GM21381 (cell line): ENCODE measurements at regions not wholly inside any gene's neighbourhood (a gene's known extent, or its start where the extent isn't known, plus 50 kb on each side); places are given as distances from the start of the nearest gene placed in this dataset.

Experiments used
- ATAC-seq: cut with Tn5 transposase; IDR thresholded peaks from one replicate; pipeline ENCODE4 v1.9.1; 2021; ENCODE audit warnings: mild to moderate bottlenecking, moderate library complexity; ENCODE audit not compliant: unreplicated experiment

DNA sequence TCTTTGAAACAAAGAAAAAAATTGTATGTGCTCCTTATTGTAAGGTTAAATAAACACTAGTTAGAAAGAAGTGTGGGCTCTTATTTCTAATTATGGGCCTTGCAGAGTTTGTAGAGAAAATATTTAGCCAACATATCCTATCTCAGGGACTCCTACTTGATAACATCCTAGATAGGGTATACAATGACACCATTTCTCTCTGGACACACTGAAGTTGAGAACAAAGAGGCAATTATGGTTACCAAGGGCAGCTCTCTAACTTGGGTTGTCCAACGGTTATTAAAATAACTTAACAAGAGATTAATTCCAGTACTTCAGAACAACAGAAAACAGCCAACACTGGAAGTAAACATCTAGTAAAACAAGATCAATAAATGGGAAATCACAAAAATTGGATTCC, 69.0 kb upstream of the ZC3H11B start:
- no peak for ATAC-seq

DNA sequence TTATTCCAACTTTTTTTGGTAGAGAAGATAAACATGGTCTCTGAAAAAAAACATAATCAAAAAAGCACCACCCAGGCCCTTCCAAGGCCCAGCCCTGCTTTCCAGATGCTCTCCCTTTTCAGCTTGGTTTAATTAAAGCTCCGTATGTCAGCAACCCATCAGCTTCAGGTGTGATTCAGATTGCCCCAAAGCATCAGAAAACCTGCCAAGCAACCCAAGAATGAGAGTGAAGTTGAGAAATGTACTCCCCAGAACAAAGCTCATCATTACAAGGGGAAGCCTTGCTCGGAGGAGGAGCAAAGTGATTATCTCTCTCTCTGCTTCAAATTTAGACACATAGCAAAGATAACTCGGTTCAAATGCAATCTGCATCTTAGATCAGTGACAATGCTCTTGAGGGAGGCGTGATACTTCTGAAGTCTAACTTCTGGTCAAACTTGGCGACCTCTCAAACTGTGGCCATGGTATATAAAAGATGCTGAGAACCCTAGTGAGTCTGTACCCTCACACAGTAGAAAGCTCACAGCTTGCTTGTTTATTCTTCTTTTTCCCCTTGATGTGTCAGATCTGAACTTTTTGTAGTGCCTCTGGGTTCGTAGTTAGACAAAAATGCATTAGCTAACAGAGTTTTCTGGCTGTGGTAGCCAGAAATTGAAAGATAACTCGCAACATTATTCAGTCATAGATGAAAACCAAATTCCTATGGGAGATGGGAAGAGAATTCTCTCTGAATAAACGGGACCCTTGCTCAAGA, 63.3 kb upstream of the ZC3H11B start:
- ATAC-seq, result no peak

DNA sequence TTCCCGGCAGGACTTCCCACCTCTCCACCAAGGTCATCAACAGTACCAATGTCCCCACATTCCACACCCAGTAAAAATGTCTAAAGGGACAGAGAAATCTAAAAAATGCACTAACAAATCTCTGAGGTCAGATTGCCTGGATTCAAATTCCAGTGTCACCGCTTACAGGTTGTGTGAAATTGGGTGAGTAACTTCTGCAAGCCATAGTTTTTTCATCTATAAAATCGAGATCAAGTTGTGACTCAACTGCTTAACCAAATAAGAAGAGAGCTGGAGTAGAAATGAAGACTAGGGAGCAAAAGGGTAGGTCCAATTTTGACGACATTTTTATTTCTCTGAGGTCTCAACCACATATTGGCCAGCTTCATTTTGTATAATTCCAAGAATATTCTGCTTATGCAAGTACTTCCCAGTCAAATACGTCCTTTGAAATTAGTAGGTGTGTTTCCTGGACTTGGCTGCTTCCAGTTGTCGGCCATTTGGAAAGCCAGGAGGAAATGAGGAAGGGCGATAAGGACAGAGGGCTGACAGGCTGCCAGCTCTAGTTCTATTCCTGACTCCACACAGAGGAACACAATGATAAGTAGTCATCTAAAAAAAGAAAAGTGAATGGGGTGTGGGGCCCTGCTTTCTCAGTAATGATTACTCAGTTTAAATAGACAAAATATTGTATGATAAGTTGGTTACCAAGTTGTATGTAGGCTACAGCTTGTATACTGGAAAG, 57.7 kb upstream of the ZC3H11B start:
- no peak for ATAC-seq

DNA sequence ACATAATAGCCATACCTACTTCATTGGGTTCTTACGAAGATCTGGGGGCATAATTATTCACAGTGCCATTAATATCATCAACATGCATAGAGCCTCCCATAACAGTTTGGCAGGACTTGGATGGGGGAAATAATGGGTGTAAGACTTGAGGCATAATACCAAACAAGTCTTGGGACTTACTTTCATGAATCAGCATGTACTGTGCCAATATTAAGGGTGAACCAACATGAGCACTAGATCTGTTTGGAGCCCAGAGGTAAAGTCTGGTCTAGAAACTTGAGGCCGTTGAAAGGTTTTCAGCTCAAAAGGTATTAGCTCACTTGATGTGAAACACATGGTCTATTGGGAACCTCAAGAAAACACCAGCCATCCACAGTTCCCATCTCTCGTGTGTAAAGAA, 56.7 kb upstream of the ZC3H11B start:
- ATAC-seq, result no peak

DNA sequence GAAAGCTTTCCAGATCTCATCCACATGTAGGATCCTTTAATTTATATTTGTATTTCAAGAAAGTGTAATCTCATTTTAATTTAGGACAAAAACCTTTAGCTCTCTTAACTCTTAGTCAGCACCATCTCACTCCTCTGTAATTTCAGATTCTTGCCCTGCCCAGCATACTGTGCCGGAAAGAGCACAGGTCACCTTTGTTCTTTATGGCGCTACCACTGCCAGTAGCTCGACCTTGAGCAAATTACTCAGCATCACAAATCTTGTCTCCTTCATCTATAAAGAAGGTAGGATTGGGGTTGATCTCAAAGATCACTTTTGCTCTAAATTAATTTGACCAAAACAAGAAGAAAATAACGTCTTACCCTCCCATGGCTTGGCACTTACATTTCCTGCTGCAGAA, 56.1 kb upstream of the ZC3H11B start:
- no peak for ATAC-seq

DNA sequence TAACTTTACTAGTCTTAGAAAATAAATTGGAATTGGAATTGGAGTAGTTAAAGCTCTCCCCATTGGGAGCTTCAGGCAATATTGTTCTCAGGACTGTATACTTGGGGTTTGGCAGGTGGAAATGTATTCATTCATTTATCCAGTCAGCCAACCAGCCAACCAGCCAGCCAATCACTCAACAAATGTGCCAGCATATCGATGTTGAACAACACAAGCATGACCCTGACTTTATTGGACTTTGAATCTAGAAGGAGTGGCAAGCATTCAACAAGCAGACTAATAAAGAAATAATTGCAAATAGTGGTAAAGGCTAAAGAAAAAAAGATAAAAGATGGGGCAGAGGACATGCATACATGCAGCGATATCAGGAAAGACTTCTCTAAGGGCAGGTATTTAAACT, 55.5 kb upstream of the ZC3H11B start:
- ATAC-seq, result no peak

DNA sequence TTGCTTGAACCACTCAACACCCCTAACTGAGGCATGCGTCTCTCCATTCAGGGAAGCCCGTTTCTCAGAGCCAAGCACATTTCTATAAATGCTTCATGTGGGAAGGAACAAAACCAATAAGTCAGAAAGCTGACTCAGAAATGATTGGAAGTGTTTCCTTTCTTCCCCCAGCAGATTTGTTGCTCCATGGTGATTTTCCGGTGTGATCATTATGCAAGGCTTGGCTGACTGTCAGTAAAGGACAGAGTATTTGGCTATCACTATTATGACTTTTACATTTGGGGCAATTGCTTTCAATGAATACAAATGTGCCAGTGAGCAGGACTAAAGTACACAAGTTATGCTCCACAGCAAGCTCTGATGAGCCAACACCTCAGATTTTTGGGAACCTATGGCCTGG, 53.3 kb upstream of the ZC3H11B start:
- no peak for ATAC-seq

DNA sequence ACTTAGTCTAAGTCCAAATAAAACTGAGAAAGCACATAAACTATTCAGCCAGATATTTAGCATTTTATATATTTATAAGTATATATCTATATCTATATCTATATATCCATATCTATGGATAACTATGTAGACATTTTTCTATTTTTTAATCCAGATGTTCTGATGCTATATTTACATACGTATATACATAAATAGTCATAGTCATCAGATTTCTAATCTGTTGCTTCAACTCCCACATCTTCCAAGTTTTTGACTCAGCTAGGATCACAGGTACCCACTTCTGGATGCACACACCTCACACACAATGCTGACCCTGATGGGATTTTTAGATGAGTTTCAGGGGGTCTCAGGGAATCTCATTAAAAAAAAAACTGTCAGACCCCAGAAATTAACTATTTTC, 52.2 kb upstream of the ZC3H11B start:
- ATAC-seq, result no peak

DNA sequence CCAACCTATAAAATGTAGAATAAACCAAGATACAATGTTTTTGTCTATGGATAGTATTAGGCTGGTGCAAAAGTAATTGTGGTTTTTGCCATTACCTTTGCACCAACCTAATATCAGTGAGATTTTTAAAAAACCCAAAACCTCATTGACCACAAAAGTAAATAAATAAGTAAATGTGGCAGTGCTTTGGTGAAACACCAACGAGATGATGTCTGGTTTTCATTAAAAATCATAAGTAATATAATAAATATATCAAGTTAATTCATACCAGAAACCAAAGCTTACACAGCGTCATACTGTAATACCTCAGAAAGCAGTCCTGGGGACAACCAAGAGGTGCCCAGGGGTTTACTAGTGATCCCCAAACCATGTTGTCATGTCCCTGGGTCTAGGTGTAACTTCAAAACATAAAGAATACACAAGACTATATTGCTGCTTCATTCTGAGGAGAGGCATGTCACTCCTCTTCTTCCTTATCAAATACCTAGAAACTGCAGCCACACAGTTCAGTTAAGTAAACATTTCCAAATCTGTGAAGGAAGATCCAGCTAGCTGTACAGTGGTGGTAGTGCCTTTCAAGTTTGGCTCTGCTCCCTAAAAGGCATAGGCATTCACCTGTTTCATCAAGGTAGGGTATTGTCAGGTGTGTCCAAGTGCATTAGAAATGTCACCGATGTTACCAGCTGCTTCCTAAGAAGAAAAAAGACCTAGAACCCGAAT, 51.6 kb upstream of the ZC3H11B start:
- ATAC-seq, result no peak
